ENCODE measurements at regions not wholly inside any gene's neighbourhood (a gene's known extent, or its start where the extent isn't known, plus 50 kb on each side); places are given as distances from the start of the nearest gene placed in this dataset.

GRCh38 chr11:70642266-70642665, 243.9 kb downstream of the CTTN start:
- H3K27ac ChIP-seq (ENCODE audit: insufficient read depth, low read length), result no peak overlapping the region
- no peak for DNase-seq (ENCODE audit: low read depth in 2 of 2)
- no peak overlapping the region for H3K9ac ChIP-seq (ENCODE audit: insufficient read depth, low read length)
- H3K36me3 ChIP-seq (ENCODE audit: control insufficient read depth, insufficient read depth, low read length), result no peaks in the 10 kb centered on the region
- no peaks in the 10 kb centered on the region for H3K27me3 ChIP-seq (ENCODE audit: control insufficient read depth, insufficient read depth, low read length)
- H3K9me3 ChIP-seq (ENCODE audit: control insufficient read depth, insufficient read depth, low read depth, low read length), result no peaks in the 10 kb centered on the region
- no peaks in the 10 kb centered on the region for H4K20me1 ChIP-seq (ENCODE audit: control insufficient read depth, extremely low read depth, insufficient read depth, low read length)
- no peak overlapping the region for H3K4me2 ChIP-seq (ENCODE audit: extremely low read depth, insufficient read depth, low read length)
- no peaks in the 10 kb centered on the region for H3K4me1 ChIP-seq (ENCODE audit: control insufficient read depth, extremely low read depth, insufficient read depth, low read length)
- no peak for TF ChIP-seq CTCF (conservative IDR thresholded peaks at IDR 0.05 in 1 of 2, IDR thresholded peaks at IDR 0.05 in 1 of 2; ENCODE audit: low read depth in 1 of 2, low read length in 2 of 2)
- no peak for TF ChIP-seq EZH2 (IDR thresholded peaks at IDR 0.05; ENCODE audit: low read length, missing control alignments)
- H2AFZ ChIP-seq (ENCODE audit: low read length), result no peak overlapping the region
- no peak overlapping the region for H3K4me3 ChIP-seq (replicated peaks in 1 of 4; ENCODE audit: control extremely low read depth in 1 of 4, insufficient read depth in 1 of 4, low read depth in 3 of 4, low read length in 4 of 4)
- H3K79me2 ChIP-seq (ENCODE audit: control insufficient read depth, insufficient read depth, low read length), result no peaks in the 10 kb centered on the region

DNA sequence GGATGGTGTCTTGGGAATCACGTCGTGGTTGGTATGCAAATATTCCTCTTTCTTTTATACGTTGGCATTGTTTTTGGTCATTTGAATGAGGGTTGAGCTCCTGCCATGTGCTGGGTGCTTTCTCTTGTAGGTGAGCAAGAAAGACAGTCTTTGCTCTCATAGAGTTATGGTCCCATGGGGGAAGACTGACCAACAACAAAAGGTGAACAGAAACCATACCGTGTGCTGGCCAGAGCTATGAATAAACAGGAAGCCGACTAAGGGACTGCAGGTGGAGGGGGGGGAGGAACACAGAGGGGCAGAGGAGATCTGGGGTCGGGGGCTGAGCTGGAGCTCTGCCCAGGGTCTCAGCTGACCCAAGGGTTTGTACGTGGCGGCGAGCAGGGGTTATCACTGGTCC, 245.3 kb downstream of the CTTN start:
- H3K79me2 ChIP-seq (ENCODE audit: control insufficient read depth, insufficient read depth, low read length), result no peaks in the 10 kb centered on the region
- no peak overlapping the region for H3K27ac ChIP-seq (ENCODE audit: insufficient read depth, low read length)
- H3K36me3 ChIP-seq (ENCODE audit: control insufficient read depth, insufficient read depth, low read length), result no peaks in the 10 kb centered on the region
- no peaks in the 10 kb centered on the region for H3K4me1 ChIP-seq (ENCODE audit: control insufficient read depth, extremely low read depth, insufficient read depth, low read length)
- no peak overlapping the region for H3K9ac ChIP-seq (ENCODE audit: insufficient read depth, low read length)
- H3K4me2 ChIP-seq (ENCODE audit: extremely low read depth, insufficient read depth, low read length), result no peak overlapping the region
- no peak overlapping the region for H2AFZ ChIP-seq (ENCODE audit: low read length)
- no peaks in the 10 kb centered on the region for H3K27me3 ChIP-seq (ENCODE audit: control insufficient read depth, insufficient read depth, low read length)
- TF ChIP-seq EZH2 (IDR thresholded peaks at IDR 0.05; ENCODE audit: low read length, missing control alignments), result no peak
- TF ChIP-seq CTCF (conservative IDR thresholded peaks at IDR 0.05 in 1 of 2, IDR thresholded peaks at IDR 0.05 in 1 of 2; ENCODE audit: low read depth in 1 of 2, low read length in 2 of 2), result no peak
- no peaks in the 10 kb centered on the region for H3K9me3 ChIP-seq (ENCODE audit: control insufficient read depth, insufficient read depth, low read depth, low read length)
- no peak overlapping the region for H3K4me3 ChIP-seq (replicated peaks in 1 of 4; ENCODE audit: control extremely low read depth in 1 of 4, insufficient read depth in 1 of 4, low read depth in 3 of 4, low read length in 4 of 4)
- DNase-seq (ENCODE audit: low read depth in 2 of 2), result no peak
- no peaks in the 10 kb centered on the region for H4K20me1 ChIP-seq (ENCODE audit: control insufficient read depth, extremely low read depth, insufficient read depth, low read length)

DNA sequence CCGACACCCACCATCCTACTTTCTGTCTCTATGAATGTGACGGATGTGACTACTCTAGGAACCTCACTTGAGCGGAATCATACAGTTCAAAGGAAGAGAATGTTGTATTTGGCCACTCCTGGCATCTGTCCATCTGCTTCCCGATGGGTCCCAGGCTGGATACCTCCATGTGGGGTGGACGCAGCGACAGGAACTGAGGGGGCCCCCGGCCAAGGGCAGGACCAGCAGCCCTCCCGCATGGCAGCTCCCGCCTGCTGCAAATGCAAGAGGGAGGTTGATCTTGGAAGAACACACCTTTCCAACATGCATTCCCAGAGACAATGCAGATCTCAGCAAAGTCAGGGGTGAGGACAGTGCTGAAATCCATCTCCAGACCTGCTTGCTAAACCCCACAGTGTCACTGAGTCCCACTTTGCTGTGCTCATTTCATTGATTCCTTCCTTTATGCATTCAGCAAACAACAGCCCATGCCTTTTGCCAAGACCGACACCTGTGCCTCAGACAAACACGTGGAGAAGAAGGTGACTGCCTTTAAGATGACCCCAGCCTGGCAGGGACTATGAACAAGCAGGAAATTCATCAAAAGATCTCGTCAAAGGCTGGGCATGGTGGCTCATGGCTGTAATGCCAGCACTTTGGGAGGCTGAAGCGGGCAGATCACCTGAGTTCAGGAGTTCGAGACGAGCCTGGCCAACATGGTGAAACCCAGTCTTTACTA, 246.2 kb downstream of the CTTN start:
- no peaks in the 10 kb centered on the region for H3K27me3 ChIP-seq (ENCODE audit: control insufficient read depth, insufficient read depth, low read length)
- H3K79me2 ChIP-seq (ENCODE audit: control insufficient read depth, insufficient read depth, low read length), result no peaks in the 10 kb centered on the region
- no peak overlapping the region for H2AFZ ChIP-seq (ENCODE audit: low read length)
- no peak for TF ChIP-seq EZH2 (IDR thresholded peaks at IDR 0.05; ENCODE audit: low read length, missing control alignments)
- TF ChIP-seq CTCF (conservative IDR thresholded peaks at IDR 0.05 in 1 of 2, IDR thresholded peaks at IDR 0.05 in 1 of 2; ENCODE audit: low read depth in 1 of 2, low read length in 2 of 2), result no peak
- DNase-seq (ENCODE audit: low read depth in 2 of 2), result no peak
- H3K4me3 ChIP-seq (replicated peaks in 1 of 4; ENCODE audit: control extremely low read depth in 1 of 4, insufficient read depth in 1 of 4, low read depth in 3 of 4, low read length in 4 of 4), result no peak overlapping the region
- H3K9me3 ChIP-seq (ENCODE audit: control insufficient read depth, insufficient read depth, low read depth, low read length), result no peaks in the 10 kb centered on the region
- H3K9ac ChIP-seq (ENCODE audit: insufficient read depth, low read length), result no peak overlapping the region
- no peaks in the 10 kb centered on the region for H3K36me3 ChIP-seq (ENCODE audit: control insufficient read depth, insufficient read depth, low read length)
- no peaks in the 10 kb centered on the region for H3K4me1 ChIP-seq (ENCODE audit: control insufficient read depth, extremely low read depth, insufficient read depth, low read length)
- H3K4me2 ChIP-seq (ENCODE audit: extremely low read depth, insufficient read depth, low read length), result no peak overlapping the region
- no peak overlapping the region for H3K27ac ChIP-seq (ENCODE audit: insufficient read depth, low read length)
- no peaks in the 10 kb centered on the region for H4K20me1 ChIP-seq (ENCODE audit: control insufficient read depth, extremely low read depth, insufficient read depth, low read length)
